ENCODE measurements at regions not wholly inside any gene's neighbourhood (a gene's known extent, or its start where the extent isn't known, plus 50 kb on each side); places are given as distances from the start of the nearest gene placed in this dataset.

DNA sequence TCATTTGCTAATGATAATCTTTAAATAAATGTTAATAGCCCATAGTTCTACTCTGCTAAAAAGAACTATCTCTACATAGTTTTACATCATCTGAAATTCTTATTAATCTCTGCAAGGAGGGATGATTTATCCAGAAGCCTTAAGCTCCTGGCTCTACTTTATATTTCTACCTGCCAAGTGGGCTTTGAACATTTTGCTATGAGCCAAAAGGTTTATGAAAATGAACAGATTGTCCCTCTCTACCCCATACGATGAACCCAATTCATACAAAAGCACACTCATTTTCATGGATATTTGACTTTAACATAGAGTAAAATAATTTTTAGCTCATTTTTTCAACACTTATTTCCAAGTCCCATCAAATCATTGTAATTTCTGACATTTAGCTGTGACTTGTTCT lies 611.0 kb downstream of the NSUN3 start:
- no peak for DNase-seq (ENCODE audit: low read depth in 3 of 3, low spot score in 1 of 3)

DNA sequence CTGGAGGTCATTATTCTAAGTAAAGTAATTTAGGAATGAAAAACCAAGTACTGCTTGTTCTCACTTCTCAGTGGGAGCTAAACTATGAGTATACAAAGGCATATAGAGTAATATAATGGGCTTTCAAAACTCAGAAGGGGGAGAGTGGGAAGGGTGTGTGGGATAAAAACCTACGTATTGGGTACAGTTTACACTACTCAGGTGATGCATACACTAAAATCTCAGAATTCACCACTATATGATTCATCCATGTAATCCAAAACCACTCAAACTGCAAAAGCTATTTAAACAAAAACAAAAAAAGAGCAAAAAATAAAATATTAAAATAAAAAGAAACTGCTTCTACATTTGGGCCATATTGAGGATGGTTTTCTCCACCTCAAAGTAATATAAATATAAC lies 623.3 kb downstream of the NSUN3 start:
- no peak for DNase-seq (ENCODE audit: low read depth in 3 of 3, low spot score in 1 of 3)

DNA sequence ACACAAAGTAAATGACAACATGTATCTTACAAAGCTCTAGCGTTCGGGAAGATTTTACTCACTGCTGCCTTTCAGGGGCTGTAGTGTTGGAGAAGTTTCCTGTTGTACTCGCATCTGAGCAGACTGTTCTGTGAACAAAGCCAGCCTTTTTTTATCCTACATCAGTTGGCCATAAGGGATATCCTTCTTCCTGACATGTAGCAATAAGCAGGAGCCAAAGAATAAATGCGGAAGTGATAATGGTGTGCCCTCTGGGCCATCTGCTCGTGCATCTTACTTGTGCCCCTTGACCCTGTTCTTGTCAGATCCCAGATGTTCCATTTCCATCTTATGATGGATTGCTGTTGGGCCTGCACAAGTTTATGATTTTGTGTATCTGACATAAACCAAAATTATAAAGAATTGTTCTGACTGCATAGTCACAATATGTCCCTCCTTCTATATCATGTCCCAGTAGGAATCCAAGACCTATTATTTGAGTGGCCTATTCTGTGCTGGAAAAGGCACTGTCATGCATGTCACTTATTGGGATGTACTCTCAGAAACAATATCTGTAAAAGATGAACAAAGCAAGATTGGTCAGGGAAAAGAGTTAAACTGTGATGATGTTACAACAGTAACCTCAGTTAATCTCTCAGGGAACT lies 631.3 kb downstream of the NSUN3 start:
- DNase-seq (ENCODE audit: low read depth in 3 of 3, low spot score in 1 of 3), result no peak

DNA sequence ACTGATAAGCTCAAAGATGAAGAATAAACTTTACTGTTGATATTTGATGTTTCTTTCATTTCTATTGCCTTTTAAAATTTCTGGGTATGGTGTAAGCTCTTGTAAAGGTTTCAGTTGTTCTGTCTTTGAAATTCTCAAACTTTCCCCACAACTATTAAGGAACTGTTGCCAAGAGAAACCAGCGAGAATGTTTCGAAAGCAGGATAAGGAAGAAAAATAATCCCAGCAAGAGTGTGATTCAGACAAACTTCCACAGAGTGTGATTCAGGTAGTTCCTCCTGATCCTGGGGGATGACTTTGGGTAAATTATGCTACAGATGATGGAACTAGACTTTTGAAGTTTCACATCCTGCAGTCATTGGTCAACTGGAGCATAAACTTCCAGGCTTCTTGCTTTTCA lies 632.0 kb downstream of the NSUN3 start:
- DNase-seq (ENCODE audit: low read depth in 3 of 3, low spot score in 1 of 3), result no peak

DNA sequence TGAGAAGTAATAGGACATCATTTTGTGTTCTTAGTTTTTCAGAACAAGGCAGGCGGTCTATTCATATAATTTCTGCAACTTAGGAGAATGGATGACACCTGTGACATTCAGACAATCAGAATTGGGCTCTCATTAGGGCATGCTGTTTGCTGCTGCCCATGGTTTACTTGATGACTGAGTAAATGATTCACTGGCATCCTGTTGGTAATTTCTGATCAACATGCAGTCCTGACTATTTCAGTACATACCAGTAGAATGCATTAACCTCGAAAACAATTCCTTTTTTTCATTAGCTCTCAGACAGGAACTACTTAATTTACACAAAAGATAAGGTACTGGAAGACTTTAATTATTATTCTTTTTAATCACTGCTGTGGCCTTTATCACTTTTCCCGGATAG lies 641.6 kb downstream of the NSUN3 start:
- DNase-seq (ENCODE audit: low read depth in 3 of 3, low spot score in 1 of 3), result no peak

DNA sequence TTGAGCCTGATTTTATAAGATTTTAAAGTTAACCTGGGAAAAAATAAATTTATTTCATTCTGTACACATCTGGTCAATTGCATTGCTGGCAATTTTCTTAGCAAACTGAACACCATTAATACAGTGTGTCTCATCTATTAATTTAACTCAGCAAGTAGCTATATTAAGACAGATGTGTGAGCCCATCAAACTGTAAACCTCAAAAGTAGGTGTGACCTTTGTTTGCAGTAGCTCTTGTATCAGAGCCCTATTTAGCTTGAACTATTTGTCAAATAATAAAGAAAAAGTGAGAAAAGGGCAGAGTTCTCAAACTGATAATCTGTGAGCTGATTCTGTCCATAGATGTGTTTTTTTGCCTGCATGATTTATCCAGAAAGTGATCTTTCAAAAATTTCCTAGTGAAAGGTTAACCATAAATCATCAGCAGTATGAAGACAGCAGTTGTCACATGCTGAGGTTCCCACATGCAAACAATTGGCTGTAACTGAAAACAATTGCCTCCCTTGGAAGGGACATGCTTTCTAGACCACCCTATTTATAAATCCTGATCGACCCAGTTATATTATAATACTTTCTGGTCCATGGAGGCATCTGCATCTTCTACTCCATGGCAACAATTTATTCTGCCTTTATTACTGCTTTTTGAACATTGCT lies 646.5 kb downstream of the NSUN3 start:
- no peak for DNase-seq (ENCODE audit: low read depth in 3 of 3, low spot score in 1 of 3)

DNA sequence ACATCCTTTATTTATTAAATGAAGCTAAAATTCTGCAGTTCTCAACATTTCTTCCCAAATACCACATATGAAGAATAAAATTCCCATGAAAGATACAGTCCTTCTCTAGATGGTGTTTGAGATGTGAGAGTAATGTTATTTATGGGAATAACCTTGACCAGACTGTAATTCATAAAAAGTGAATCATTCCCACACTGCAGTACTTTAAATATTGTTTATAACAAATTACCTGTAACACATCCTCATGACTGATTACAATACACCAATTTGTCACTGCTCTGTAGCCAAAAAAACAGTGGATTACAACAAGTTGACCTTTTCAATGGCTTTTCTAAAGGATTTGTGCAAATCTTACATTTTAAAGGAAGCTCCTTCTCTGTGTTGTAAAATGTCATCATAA lies 651.3 kb downstream of the NSUN3 start:
- DNase-seq (ENCODE audit: low read depth in 3 of 3, low spot score in 1 of 3), result no peak

DNA sequence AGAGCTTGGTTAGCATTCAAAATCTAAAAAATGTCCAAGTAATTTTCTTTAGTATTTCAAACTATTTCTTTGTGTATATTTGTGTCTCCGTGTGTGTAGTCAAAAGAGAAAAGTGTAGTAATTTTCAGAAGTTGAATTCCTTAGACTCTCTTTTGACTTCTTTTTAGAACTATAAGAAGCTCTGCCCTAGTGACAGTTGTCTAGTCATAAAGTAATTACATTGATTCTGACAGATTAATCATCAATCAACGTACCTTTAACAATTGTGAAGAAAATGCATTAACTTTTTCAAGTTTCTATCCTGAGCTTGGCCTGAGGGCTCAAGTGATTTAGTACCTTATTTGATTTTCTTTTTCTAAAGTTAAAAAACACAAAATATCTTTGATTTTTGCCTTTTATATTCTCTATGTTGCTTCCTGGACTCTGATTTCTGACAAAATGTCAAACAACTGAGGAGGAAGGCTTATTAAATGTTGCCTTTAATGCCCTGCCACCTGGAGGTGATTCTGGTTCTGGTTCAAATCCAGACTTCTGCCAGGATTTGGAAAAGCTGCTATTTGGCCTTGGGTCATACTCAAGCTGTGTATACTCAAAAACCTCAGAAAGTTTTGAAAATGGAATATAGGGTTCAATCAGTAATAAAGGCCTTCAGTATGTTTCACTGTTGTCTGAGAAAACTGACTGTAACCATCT lies 653.6 kb downstream of the NSUN3 start:
- no peak for DNase-seq (ENCODE audit: low read depth in 3 of 3, low spot score in 1 of 3)

DNA sequence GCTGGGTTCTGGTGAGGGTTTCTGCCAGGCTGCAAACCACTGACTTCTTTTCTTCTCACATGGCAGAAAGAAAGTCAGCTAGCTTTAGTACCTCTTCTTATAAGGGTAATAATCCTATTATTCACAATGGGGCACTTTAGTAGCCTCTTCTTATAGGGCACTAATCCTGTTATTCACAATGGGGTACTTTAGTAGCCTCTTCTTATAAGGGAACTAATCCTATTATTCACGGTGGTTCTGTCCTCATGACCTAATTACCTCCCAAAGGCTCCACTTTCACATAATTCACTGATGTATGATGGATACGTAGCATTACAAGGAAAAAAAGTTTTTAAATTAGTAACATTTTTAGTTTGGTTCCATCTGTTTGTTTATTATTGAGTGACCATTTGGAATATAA lies 671.3 kb downstream of the NSUN3 start:
- DNase-seq (ENCODE audit: low read depth in 3 of 3, low spot score in 1 of 3), result no peak

DNA sequence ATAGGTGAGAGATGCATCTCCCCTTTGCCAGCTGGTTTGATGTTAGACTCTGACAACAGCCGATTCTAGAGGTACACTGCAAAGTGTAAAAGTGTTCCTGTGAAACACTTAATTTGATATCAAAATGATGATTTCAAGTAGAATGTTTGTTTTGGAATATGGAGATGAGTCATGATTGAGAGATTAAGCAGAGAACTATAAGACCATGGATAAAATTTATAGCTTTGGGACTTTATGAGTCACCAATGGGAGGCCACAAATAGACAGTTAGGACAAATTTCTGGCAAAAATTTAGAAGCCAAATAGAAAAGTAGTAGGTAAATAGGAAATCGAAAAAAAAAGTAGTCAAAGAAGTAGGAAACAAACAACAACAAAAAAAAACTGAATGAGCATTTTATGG lies 672.5 kb downstream of the NSUN3 start:
- no peak for DNase-seq (ENCODE audit: low read depth in 3 of 3, low spot score in 1 of 3)

DNA sequence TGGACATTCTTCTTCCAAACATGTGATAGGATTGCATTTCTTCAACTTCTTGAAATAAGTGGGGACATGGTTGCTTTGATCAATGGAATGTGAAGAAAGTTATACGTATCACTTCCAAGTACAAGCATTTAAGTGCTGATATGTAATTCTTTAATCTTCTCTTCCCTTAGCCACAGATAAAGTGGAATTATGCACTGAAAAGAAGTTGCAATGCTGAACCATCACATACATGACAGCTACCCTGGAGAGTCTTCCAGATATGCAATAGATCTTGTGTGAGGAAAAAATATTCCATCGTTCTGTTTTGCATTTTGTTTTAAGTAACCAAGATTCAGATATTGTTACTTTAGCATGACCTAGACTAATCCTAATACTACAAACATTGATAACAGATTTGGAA lies 674.3 kb downstream of the NSUN3 start:
- no peak for DNase-seq (ENCODE audit: low read depth in 3 of 3, low spot score in 1 of 3)

DNA sequence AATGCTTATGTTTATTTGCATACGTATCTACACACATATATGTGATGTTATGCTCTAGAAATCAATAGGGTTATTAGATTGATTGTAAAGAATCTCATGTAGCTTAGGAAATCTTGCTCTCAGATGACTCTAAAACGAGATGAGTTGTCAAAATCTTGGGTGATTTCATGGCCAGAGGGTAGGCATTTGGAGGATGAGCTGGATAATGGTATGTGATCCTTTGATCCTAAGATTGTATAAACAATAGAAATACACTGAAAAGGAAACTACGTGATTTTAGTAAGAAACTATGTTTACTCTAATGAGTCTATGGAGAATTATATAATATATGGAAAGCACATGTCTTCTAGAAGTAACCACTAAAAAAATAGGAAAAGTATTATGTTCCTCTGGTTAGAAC lies 676.6 kb downstream of the NSUN3 start:
- no peak for DNase-seq (ENCODE audit: low read depth in 3 of 3, low spot score in 1 of 3)

DNA sequence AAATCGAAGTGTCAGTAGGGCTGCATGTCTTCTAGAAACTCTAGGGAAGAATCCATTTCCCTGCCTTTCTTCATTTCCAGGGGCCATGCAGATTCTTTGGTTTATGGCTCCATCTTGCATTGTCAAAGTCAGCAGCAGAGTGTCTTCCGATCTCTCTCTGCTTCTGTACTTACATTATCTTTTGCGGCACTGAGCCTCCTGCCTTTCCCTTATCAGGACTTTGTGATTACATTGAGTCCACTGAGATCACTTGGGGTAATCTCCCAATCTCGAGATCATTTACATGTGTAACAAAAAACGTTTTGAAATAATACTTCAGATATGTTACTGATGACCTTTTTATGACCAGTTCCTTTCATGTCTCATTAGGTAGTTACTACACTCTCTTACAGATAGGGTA lies 695.9 kb downstream of the NSUN3 start:
- no peak for DNase-seq (ENCODE audit: low read depth in 3 of 3, low spot score in 1 of 3)

DNA sequence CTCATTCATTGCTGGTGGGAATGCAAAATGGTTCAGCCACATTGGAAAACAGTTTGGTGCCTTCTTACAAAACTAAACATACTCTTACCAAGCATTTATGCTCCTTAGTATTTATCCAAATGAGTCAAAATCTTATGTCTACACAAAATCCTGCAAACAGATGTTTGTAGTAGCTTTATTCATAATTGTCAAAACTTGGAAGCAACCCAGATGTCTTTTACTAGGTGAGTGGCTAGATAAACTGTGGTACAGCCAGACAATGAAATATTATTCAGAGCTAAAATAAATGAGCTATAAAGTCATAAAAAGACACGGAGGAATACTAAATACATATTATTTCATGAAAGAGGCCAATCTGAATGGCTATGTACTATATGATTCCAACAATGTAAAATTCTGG lies 709.5 kb downstream of the NSUN3 start:
- DNase-seq (ENCODE audit: low read depth in 3 of 3, low spot score in 1 of 3), result no peak

DNA sequence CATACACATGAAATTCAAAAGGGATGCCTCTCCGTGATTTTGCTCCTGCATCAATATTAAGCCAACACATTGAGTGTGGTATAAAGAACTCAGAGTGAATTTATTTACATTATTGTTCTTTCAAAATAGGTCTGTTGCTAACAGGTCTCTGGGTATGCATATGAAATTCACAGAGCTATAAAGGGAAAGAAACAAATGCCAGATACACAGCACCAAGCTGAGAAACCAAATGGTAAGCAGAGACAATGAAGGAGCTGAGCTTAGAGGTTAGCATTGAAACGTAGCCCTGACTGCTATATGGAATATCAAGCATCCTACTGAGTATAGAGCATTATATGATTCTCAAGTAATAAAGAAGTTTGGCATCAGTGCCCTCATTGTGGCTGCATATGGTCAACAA lies 712.9 kb downstream of the NSUN3 start:
- no peak for DNase-seq (ENCODE audit: low read depth in 3 of 3, low spot score in 1 of 3)

DNA sequence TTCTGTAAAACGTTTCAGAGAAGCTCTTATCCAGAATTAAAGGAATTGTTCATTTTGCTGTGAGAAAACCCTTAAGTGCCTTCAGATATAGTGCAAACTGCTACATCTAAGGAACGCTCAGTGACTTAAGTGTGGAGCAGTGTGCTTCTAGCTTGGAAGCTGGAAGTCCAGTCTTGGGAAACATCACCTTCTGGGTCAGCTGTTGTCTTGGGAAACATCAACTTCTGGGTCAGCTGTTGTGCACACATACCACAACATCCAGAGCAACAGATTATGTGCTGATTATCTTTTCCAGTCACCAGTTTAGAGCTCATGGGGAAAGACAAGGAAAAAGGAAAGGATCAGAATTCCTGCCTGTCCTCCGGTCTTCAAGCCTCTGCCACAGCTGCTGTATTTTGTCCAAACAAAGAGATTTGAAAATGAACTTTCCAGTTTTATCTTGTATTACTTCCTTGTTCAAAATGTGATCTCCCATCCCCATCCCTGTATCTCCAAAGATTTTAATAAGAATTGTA lies 713.6 kb downstream of the NSUN3 start:
- DNase-seq (ENCODE audit: low read depth in 3 of 3, low spot score in 1 of 3), result no peak

DNA sequence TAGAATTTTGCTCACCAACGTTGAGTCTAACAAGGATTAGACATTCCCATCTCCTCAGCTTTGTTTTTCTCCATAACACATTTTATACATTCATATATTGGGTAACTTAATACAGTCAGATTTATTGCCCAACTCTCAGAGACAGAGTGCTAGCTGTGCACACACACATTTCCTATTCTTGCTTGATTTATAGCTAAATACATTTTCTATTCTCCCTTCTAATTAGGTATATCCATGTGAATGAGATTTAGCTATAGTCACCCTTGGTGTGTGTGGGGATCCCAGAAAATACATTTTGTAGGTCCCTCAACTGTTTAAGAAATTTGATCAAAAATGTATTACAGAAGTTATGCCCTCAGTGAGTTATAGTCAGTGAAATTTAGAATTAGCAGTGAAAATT lies 715.4 kb downstream of the NSUN3 start:
- no peak for DNase-seq (ENCODE audit: low read depth in 3 of 3, low spot score in 1 of 3)

DNA sequence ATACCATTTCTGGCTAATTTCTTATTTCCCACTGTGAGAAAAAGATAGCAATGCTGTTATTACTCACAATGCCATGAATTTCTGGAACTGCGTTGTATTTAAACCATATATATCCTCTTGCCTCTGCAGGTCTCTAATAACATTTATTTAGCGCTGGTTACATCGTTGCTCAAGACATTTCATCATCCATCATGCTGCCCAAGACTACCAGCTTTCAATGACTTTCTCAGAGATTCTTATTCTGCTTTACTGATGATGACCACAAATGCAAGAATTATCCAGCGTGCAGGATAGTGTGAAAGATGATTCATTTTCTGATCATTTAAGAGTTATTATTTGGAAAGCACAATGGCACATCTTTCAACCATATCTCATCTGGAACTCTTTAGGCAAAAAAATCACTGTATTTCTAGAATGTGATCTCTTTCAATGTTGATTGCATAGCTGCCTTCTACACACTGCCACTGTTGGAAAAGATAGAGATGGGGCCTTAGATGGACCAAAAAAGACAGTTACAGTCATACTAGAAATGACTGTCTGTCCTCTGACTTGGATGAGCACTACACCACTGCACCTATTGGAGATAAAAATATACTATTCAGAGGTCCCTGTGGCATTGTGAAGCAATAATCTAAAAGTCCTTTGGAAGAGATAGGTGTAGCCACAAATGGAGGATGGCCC lies 716.1 kb downstream of the NSUN3 start:
- DNase-seq (ENCODE audit: low read depth in 3 of 3, low spot score in 1 of 3), result no peak

DNA sequence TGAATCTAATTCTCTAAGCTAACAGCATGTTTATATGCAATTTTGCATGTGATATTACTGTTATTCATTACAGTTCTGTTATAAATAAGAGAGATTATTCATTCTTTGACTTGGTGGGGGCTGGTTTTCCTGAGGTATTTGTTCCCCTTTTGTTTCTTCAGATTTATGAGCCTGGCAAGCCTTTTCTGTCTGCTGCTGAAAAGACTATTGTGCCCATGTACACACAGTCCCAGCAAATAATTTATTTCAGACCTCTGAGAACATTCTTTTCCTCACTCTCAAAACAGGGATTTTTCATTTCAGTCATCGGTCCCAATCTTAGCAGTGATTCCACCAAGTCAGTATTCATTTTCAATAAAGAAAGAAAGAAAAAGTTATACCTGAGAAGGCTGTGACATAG lies 716.8 kb downstream of the NSUN3 start:
- DNase-seq (ENCODE audit: low read depth in 3 of 3, low spot score in 1 of 3), result no peak

DNA sequence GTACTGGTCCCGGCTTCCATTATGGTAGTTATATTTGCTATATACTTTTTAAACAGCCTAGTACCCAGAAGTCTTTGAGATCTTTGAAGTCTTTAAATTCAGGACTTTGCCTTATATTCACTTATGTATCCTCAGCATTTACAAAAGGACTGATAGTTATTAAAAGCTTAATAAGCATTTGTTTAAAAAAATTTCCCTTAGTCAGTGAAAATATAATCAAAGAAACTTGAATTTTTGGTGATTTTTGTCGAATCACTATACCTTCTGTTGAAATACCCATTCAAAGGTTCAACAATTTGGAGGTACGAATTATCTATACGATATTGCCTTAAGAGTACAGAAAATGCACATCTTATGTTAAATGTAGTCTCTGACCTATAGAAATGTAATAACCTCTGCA lies 721.4 kb downstream of the NSUN3 start:
- DNase-seq (ENCODE audit: low read depth in 3 of 3, low spot score in 1 of 3), result no peak

DNA sequence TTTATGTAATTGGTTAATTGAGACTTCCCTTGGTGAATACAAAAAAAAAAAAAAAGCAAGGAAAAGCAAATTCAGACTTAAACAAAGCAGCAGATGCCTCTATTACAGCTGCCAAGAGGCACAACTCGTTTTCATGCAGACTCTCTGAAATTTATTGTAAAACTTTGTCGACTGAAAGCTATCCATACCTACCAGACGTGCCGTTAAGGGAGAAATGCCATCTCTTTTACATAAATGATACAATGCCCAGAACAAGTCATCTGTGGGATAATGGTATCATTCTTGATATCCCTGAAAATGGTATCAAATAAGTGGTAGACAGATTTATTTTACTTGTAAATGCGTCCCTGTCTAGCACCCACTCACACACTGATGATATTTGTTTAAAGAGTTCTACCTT lies 724.2 kb downstream of the NSUN3 start:
- DNase-seq (ENCODE audit: low read depth in 3 of 3, low spot score in 1 of 3), result no peak

DNA sequence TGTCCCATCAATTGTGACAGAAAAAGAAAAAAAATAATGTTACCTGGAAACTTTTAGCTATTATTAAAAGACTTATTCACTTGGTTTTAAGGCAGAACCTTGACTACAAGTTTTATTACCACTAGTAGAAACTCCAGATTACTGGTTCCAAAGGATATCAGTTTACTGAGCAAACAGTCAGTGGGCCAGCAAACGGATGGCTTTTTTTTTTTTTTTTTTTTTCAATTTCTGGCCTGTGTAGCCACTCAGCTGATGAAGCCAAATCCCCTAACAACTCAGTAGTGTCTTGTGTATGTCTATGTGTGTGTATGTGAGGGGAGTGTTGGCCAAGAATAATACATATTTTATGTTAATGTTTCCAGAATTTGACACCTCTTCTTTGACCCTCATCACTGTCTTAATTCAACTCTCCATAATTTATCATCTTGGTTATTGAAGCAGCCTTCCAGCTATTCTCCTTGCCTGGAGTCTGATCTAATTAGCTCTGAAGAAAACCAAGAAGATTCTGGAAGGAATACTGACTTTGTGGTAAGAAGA lies 724.9 kb downstream of the NSUN3 start:
- no peak for DNase-seq (ENCODE audit: low read depth in 3 of 3, low spot score in 1 of 3)
